HG03196 (cell line): ENCODE measurements at regions not wholly inside any gene's neighbourhood (a gene's known extent, or its start where the extent isn't known, plus 50 kb on each side); places are given as distances from the start of the nearest gene placed in this dataset.

ENCODE experiments used
- ATAC-seq: cut with Tn5 transposase; IDR thresholded peaks from one replicate; pipeline ENCODE4 v1.9.1; 2021; ENCODE audit not compliant: unreplicated experiment

DNA sequence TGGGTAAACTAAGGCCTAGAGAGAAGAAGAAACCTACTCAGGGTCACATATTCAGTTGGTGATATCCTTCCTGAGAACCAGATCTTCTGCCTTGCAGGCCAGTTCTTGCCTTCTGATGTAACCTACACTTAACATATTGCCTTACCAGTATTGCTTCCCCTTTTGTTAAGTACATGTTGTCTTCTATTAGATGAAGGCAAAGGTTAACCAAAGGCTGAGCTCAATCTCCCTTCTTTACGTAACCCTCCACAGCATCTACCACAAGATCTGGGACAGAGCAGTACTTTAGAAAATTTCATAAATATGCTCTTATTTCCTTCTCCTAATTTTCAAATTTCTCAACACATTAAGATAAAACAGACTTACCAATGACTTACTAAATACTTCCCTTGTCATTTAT, 474.4 kb downstream of the SH2D1A start:
- ATAC-seq, result no peak

DNA sequence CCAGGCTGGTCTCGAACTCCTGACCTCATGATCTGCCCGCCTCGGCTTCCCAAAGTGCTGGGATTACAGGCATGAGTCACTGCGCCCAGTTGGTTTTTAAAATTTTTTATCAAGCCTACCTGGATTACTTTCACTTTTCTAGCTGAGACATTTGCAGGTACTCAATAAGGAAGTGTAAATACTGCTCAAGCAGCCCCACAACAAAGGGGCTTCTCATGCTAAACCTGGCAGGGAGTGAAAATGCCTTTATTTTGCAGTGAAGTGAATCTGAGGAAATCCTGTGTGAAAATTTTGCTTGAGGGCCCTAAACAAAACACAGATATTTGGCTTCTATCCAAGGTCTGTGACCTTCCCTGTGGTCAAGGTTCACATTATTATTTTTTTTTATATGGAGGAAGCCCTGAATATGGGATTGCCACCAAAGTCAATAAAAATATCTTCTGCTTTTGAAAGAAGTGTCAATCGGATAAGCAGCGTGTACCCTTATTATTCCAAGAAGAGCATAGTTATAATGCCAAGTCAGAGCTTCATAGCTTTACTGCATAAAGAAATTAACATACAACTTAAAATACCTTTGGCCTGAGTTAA, 481.0 kb downstream of the SH2D1A start:
- no peak for ATAC-seq

DNA sequence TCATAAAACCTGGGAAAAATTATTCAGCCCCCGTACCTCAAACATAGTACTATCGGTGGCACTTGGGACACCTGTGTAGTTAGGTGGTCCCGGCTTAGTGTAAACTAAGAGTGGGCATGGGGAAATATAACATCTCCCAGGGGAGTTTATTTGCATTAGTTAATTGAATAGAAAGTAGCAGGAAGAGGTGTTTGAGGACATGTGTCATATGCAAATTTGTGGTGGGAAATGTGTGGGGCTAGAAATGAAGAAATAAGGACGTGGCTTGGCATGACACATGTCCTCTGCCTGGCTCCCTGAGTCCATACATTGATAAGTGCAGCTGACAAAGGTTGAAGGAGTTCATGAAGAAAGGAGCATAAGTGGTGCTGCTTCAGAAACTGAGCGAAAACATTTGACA, 483.6 kb downstream of the SH2D1A start:
- ATAC-seq, result no peak

DNA sequence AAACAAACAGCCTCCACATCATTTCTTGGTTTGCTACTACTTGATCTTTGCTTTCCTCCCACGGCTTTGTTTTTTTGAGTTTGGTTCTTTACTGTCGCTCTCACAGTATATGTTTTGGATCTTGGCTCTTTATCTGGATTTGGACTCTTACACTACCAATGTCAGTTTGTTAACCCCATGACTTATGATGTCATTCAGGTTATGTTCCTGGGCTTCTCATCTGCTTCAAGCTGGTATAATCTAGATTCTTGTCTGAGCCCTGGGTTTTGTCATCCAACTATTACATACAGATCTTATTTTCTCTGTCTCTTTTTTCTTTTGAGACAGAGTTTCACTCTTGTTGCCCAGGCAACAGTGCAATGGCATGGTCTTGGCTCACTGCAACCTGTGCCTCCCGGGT, 482.9 kb upstream of the TEX13C start:
- ATAC-seq, result no peak

DNA sequence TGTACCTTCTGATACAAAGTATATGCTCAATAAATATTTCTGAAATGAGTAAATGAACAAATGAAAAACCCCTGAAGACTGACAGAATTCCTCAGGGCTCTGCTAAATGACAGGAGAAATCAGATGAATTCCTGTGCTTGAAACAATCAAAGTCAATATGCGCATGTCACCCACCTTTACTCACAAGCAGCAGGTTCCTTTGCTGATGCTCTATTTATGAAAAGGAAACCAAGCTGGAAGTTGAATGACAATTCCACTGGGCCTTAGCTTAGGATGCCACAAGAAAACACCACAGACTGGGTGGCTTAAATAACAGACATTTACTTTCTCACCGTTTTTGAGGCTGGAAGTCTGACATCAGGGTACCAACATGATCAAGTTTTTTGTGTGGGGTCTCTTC, 477.5 kb upstream of the TEX13C start:
- no peak for ATAC-seq

DNA sequence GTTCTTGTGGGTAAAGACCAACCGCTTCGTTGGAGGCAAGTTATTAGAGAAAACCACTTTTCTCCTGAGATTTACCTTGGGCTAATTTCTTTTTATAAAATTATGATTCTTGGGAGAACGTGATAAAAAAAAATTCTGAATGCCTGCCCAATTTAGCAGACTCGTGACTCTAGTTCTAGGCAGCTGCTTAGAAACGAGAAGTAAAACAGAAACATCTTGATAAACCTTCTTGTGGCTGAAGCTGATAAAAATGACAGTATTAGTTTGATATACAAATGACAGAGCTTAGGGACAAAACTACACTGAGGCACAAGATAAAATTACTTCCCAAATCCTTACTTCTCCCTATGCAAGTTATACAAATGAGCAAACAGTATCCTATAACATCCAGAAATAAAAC, 458.9 kb upstream of the TEX13C start:
- ATAC-seq, result no peak

DNA sequence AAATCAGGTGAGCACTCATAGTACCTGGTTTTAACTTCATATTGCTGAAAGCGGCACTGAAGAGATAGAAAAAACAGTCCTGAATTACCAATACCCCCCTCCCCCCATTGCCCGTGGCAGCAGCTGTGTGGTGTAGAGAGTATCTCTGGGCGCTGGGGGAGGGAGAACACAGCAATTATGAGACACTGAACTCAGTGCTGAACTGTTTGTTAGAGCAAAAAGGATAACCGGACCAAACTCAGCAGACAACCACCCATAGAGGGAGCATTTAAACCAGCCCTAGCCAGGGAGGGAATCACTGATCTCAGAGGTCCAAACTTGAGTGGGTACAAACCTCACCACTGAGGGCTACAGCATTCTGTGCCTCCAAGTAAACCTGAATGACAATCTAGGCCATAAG, 457.4 kb upstream of the TEX13C start:
- no peak for ATAC-seq

DNA sequence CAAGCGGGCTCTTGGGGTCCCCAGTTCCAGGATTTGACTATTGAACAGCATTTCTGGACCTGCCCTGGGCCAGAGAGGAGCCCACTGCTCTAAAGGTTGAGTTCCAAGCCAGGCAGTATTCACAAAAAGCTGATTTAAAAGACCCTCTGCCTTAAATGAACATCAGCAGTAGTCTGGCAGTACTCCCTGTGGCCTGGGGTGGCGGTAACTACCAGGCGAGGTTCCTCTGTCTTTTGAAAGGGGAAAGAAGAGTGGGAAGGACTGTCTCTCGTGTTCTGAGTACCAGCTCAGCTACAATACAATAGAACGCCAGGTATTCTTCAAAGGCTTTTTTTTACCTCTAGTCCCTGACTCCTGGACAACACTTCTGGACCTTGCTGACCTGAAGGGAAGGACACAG, 456.4 kb upstream of the TEX13C start:
- ATAC-seq, result no peak

DNA sequence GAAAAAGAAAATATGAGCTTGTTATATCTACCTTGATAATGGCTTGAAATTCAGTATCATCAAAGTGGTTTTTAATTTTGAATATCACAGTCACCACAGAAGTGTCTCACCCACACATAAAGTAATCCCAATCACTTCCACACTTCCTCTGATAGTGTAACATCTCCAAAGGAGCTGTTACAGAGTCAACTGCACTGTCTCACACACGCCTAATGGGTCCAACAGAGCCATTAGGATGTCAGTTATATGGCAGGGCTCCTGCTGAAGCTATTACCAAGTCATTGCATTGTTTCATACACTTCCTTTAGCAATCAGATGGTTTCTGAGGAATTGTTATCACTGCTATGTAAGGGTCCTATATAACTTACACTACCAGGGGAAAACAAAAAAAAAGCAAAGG, 432.1 kb upstream of the TEX13C start:
- no peak for ATAC-seq

DNA sequence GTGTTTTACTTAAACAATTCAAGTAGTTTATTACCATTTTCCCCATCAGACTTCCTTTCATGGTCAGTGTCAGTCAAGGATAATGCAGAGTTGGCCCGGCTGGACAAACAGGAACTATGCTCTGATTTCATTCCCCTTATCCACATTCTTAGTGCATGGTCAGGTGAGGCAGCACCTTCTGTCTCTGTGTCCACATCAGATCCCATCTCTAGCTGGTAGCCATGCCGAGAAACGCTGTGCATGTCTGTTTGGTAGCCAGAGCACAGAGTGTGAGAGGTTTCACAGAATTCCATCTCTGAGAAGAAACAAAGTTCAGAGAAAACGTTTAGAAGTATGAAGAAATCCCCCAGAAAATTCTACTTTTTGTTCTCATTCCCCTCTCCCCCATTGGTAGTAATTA, 423.7 kb upstream of the TEX13C start:
- ATAC-seq, result no peak

DNA sequence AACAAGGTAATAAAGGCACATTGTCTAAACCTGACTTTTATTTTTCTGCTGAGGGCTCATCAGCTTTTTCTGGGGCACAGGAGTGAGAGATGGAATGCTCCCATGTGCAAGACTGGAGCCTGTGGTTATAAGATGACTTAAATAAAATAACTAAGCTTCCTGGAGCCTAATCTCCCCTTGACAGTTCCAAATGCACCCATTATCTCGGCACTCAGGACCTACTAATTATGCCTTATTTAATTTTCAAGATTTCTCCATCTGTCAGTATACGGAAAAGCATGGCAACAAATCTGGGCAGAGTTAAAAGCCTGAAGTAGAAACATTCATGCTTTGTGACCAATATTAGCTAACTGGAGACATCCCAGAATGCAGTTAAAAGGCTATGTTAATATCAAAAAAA, 416.7 kb upstream of the TEX13C start:
- no peak for ATAC-seq

DNA sequence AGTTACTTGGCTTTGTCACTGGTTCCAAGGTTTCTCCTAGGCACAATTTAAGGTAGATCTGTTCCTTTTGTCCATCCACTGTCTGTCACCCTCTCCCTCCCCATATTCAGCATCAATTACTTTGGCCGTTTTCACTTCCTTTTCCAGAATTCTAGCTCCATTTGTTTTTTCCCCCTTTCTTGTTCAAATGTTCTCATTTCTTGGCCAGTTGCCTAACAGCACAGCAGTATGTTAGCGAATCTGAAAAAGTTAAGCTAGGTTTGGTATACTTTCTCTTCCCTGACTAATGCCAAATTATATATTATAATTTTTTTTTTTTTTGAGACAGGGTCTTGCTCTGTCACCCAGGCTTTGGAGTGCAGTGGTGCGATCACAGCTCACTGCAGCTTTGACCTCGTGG, 409.1 kb upstream of the TEX13C start:
- no peak for ATAC-seq

DNA sequence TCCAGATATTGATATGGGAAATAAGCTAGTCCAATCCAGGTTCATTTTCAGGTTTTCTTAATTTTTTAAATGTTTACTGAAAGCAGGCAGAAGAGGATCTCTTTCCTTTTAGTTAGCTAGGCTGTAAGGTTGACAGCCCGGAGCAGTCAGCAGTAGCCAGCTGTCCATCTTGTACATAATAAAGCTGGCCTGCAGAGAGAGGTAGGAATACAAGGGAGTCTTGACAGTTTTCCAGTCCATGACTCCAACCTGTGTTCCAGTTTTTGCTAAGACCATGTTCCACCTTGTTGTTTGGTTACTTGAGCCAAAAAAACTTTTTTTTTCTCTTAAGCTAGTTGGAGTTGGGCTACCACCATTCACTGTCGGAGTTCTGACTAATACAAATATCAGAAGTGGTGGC, 402.7 kb upstream of the TEX13C start:
- no peak for ATAC-seq

DNA sequence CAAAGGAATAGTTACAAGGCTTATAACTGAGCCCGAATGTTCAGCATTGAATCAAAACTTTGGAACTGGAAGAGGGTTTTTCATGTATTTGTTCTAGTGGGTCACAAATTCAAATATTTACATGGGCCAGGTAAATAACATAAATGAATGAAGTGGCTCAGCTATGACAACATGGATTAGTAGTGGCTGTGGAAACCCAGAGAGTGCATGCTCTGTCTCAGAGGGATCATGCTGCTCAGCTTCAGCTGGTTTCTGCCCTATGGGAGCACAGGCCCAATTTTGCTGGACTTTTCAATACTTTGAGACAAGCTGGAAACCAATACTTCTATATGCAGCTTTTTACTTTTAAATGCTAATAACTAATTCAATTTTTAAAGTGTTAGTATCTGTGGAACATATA, 394.0 kb upstream of the TEX13C start:
- ATAC-seq, result no peak

DNA sequence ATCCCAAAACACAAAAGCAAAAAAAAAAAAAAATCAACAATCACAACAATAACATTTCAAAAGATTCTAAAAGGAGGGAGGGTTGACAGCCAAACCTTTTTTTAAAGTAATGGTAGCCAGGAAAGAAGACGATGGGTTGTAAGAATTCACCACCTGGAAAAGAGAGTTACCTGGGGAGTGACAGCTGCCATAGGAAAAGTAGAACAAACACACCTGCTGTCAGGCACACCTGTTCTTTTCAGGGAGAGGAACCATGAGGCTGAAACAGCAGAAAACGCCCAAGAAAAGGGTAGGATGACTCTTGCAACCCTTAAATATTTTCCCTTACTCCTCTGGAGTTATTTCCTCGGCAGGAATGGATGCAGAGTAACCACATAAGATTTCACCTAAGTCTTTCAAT, 388.4 kb upstream of the TEX13C start:
- no peak for ATAC-seq

DNA sequence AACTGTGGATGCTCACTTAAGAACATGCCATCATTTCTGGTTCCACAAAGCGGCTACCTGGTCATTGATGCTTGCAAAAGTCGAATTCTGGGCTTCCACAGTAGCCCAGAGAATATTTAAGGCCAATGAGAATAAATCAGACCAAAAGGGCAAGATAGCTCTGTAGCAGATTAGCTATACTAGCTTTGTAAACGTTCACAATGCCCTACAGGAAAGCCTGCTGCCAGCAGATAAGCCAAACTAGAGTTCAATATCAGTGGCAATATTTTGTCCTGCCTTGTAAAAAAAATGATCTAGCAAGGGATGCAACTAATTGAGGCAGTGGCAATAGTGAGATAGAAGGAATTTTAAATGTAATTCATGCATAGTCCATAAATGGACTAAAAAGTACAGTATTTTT, 387.7 kb upstream of the TEX13C start:
- no peak for ATAC-seq

DNA sequence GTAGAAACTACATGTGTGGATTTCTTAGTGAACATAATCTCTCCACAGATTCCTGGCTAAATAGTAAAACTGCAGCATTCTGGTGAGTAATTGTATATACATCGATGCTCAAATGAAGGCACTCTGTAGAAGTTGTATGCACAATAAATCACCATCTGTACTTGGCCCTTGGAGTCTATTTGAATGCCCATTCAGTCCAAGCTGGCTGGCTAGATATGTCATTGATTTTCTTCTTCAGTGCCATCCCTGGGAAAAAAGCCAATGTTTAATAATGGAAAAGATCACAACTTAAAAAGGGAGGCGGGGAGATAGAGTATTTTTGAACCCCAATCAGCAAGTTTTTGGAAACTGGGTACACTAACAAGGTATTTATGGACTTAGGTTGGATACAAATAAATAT, 381.0 kb upstream of the TEX13C start:
- ATAC-seq, result no peak

DNA sequence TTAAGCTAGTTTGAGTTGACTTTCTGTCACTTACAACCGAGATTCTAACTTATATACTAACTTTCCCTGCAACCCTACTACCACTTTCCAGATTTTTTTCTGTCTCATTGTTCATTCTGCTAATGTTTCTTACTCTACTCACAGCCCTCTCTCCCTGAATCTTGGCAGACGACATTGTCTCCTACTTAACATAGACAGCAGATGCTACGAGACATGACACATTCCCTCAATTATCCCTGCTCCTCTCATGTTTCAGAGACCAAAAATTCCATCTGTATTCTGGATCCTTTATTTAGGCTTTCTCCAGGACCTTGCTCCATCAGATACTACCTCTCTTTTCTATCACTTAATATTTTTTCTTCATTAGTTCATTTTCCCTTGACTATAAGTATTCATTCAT, 379.1 kb upstream of the TEX13C start:
- ATAC-seq, result no peak

DNA sequence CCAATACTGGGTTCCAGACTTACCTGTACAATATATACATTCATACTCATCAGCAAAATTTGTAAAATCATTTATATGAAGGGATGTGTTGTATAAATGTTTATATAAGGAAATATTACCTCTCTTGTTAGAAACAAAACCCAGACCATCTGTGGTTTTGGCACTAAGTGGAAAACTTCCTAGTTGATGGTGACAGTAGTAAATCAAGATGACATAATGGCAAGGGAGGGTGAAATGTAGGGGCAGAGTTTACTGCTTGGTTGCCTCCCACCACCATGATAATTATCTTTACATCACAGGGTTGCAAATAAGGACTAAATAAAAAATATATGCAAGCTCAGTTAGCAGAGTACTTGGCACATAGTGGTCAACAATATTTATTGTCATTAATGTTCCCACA, 365.3 kb upstream of the TEX13C start:
- no peak for ATAC-seq

DNA sequence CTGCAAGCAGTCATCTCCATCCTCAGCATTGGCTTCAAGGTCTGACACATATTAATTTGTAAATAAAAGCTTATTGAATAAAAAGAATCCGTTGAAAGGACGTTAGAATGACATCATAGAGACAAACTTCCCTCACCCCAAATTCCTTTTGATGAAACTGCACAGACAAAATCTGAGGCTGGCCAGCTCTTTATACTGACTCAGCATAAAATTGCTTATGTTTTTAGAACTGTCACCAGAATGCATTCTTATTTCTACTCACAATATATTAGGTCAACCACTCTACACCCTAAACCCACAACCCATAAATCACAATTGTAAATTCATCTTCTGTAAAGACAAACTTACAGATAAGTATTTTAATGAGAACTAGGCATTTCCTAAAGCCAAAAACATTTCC, 359.2 kb upstream of the TEX13C start:
- ATAC-seq, result no peak

DNA sequence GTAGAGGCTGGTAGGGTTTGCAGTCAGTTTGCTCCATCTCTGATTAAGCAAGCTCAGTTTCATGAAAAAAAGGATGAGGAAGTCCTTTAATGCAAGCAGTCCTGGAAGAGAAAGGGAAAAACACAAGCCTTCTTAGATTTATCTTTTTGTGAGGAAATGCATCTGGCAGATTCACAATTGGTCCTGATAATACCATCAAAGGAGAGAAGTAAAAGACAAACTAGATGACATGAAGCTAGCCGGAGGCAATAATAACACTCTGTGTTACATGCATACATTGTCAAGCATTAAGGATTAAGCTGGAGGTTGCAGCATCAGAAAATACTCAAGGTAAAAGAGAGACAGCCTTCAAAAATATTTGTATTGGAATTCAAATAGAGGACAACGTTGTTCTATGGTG, 356.0 kb upstream of the TEX13C start, which contains the start of gene TENM1:
TSS of gene TENM1 (minus strand) at position 101 of the 400 bp plus-strand sequence.
- ATAC-seq, result no peak

DNA sequence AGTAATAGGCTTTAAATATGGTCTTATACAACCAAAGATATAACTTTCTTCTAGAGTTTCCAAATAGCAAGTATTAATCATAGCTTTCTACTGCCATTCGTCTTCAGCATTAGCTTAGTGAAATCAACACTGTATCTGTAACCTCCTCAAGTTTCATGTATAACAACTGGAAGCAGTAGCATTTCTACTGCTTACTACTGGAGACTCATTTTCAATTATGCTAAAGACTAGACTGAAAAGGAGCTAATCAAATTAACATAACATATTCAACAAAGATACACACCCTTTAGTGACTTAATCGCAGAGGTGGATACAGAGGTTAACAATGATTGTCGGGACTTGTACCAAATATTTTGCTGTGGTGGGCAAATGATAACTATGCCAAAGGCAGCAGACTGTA, 344.2 kb upstream of the TEX13C start:
- no peak for ATAC-seq

DNA sequence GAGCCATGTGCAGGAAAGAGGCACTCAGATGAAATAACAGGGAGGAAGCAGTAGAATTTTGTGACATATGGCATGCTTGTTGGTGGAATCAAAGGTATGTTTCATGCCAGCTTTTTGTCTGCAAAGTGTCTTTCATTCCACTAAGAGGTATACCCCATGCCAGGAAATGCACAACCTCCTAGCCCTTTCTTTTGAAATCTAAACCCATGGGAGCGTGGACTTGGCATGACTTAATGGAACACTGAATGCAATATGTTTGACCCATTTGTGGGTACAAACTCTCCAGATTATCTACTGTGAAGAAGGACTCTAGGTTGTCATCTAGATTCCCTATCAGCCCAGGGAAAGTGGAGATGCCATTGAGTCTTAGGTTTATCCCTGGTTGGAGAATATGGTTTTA, 338.3 kb upstream of the TEX13C start:
- ATAC-seq, result no peak
